ENCODE measurements at regions not wholly inside any gene's neighbourhood (a gene's known extent, or its start where the extent isn't known, plus 50 kb on each side); places are given as distances from the start of the nearest gene placed in this dataset.

- Mint-ChIP-seq H3K27me3 (ENCODE audit: low read depth) (peaks cover 5% of the 10 kb centered on the region), H3K27ac (ENCODE audit: unreplicated experiment) (no peak overlapping the region), H3K4me1 (ENCODE audit: low read depth) (no peaks in the 10 kb centered on the region), H3K36me3 (ENCODE audit: low read depth) (peaks cover 3% of the 10 kb centered on the region), H3K4me3 (ENCODE audit: unreplicated experiment) (no peak overlapping the region), H3K9me3 (ENCODE audit: low read depth) (peaks cover 8% of the 10 kb centered on the region)
- no peak for TF ChIP-seq CTCF (IDR thresholded peaks at IDR 0.05)
- no peak for DNase-seq (ENCODE audit: low spot score)
Measured at GRCh38 chr6:55003719-55004430, 157.3 kb downstream of the FAM83B start.

- no peak for TF ChIP-seq CTCF (IDR thresholded peaks at IDR 0.05)
- H3K27me3 Mint-ChIP-seq (ENCODE audit: low read depth), result no peaks in the 10 kb centered on the region
- peaks cover 8% of the 10 kb centered on the region for H3K9me3 Mint-ChIP-seq (ENCODE audit: low read depth)
- no peak overlapping the region for H3K4me3 Mint-ChIP-seq (ENCODE audit: unreplicated experiment)
- H3K36me3 Mint-ChIP-seq (ENCODE audit: low read depth), result peaks cover 3% of the 10 kb centered on the region
- no peak overlapping the region for H3K27ac Mint-ChIP-seq (ENCODE audit: unreplicated experiment)
- H3K4me1 Mint-ChIP-seq (ENCODE audit: low read depth), result peaks cover 20% of the 10 kb centered on the region
- no peak for DNase-seq (ENCODE audit: low spot score)
Measured at GRCh38 chr6:55009131-55009530, 162.6 kb downstream of the FAM83B start.

GRCh38 chr6:55011034-55011433 lies 163.3 kb upstream of the HCRTR2 start:
- H3K4me1 Mint-ChIP-seq (ENCODE audit: low read depth), result peaks cover 34% of the 10 kb centered on the region
- DNase-seq (ENCODE audit: low spot score), result no peak
- H3K36me3 Mint-ChIP-seq (ENCODE audit: low read depth), result peaks cover 3% of the 10 kb centered on the region
- H3K4me3 Mint-ChIP-seq (ENCODE audit: unreplicated experiment), result no peak overlapping the region
- TF ChIP-seq CTCF (IDR thresholded peaks at IDR 0.05), result no peak
- no peaks in the 10 kb centered on the region for H3K27me3 Mint-ChIP-seq (ENCODE audit: low read depth)
- H3K9me3 Mint-ChIP-seq (ENCODE audit: low read depth), result peaks cover 4% of the 10 kb centered on the region
- H3K27ac Mint-ChIP-seq (ENCODE audit: unreplicated experiment), result no peak overlapping the region

GRCh38 chr6:55012454-55012853 lies 161.9 kb upstream of the HCRTR2 start:
- no peak for TF ChIP-seq CTCF (IDR thresholded peaks at IDR 0.05)
- Mint-ChIP-seq H3K4me3 (ENCODE audit: unreplicated experiment) (no peak overlapping the region), H3K27ac (ENCODE audit: unreplicated experiment) (no peak overlapping the region), H3K9me3 (ENCODE audit: low read depth) (no peaks in the 10 kb centered on the region), H3K27me3 (ENCODE audit: low read depth) (no peaks in the 10 kb centered on the region), H3K36me3 (ENCODE audit: low read depth) (peaks cover 3% of the 10 kb centered on the region), H3K4me1 (ENCODE audit: low read depth) (peaks cover 41% of the 10 kb centered on the region)
- DNase-seq (ENCODE audit: low spot score), result no peak

GRCh38 chr6:55014321-55015088 lies 159.8 kb upstream of the HCRTR2 start:
- H3K4me3 Mint-ChIP-seq (ENCODE audit: unreplicated experiment), result no peak overlapping the region
- no peak overlapping the region for H3K27ac Mint-ChIP-seq (ENCODE audit: unreplicated experiment)
- peaks cover 43% of the 10 kb centered on the region for H3K4me1 Mint-ChIP-seq (ENCODE audit: low read depth)
- peaks cover under 1% of the 10 kb centered on the region for H3K9me3 Mint-ChIP-seq (ENCODE audit: low read depth)
- DNase-seq (ENCODE audit: low spot score), result no peak
- H3K36me3 Mint-ChIP-seq (ENCODE audit: low read depth), result no peaks in the 10 kb centered on the region
- no peaks in the 10 kb centered on the region for H3K27me3 Mint-ChIP-seq (ENCODE audit: low read depth)
- TF ChIP-seq CTCF (IDR thresholded peaks at IDR 0.05), result no peak

All from chondrocyte (in vitro differentiated cells).